Prostate gland (tissue), 2 donors: ENCODE measurements at regions not wholly inside any gene's neighbourhood (a gene's known extent, or its start where the extent isn't known, plus 50 kb on each side); places are given as distances from the start of the nearest gene placed in this dataset.

Experiments
- POLR2A ChIP-seq: fragments of 450-650 bp; IDR thresholded peaks from one replicate; pipeline ENCODE4 v1.6.1; 2016; ENCODE audit warnings: antibody characterized with exemption, mild to moderate bottlenecking
- POLR2AphosphoS5 ChIP-seq: sonication (generic); formaldehyde crosslinking; IDR thresholded peaks from one replicate; pipeline ENCODE4 v1.6.1; 2017; ENCODE audit warnings: antibody characterized with exemption
- TF ChIP-seq, protein P1 (sequence below), 4 experiments: fragments of 200-600 bp in 2 of 4; fragments of 450-650 bp in 2 of 4; sonication (generic) in 2 of 4; IDR thresholded peaks; 1 replicate in 3 of 4; 2 replicates in 1 of 4; pipeline ENCODE4 v1.5.1; 2016 to 2019; ENCODE audit warnings: antibody characterized with exemption in 4 of 4, mild to moderate bottlenecking in 2 of 4, moderate library complexity in 2 of 4

DNA sequence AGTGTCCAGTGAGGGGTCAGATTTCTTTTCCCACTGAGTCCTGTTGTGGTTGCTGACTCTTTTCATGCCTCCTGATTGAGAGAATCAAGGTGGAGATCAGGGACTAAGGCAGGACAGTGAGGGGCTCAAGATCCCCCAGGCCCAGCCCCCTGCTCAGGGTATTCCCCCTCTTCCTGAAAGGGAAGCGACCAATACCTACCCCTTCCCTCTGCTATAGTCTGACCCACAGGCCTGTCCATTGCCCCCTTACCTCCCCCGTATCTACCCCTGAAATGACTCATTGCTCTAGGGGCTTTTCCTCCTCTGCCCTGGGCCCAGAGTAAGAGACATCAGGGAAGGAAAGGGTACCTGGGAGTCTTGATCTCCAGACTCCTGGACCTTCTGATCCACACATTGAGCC, 1320.5 kb downstream of the UQCRFS1 start:
- TF ChIP-seq POLR2AphosphoS5 (no peak), POLR2A (no peak)
- TF ChIP-seq, protein P1, sequence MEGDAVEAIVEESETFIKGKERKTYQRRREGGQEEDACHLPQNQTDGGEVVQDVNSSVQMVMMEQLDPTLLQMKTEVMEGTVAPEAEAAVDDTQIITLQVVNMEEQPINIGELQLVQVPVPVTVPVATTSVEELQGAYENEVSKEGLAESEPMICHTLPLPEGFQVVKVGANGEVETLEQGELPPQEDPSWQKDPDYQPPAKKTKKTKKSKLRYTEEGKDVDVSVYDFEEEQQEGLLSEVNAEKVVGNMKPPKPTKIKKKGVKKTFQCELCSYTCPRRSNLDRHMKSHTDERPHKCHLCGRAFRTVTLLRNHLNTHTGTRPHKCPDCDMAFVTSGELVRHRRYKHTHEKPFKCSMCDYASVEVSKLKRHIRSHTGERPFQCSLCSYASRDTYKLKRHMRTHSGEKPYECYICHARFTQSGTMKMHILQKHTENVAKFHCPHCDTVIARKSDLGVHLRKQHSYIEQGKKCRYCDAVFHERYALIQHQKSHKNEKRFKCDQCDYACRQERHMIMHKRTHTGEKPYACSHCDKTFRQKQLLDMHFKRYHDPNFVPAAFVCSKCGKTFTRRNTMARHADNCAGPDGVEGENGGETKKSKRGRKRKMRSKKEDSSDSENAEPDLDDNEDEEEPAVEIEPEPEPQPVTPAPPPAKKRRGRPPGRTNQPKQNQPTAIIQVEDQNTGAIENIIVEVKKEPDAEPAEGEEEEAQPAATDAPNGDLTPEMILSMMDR (IDR thresholded peaks at IDR 0.05), result no peak
